ENCODE measurements at regions not wholly inside any gene's neighbourhood (a gene's known extent, or its start where the extent isn't known, plus 50 kb on each side); places are given as distances from the start of the nearest gene placed in this dataset.
"Not testable (repeated sequence)": the region's sequence is repeated elsewhere in the genome, so short reads cannot be mapped to it uniquely, and the experiment has no call there.

GRCh38 chr11:97015327-97015726, 625.5 kb downstream of the JRKL start:
- Mint-ChIP-seq H3K4me1 (no peaks in the 10 kb centered on the region), H3K27ac (no peak overlapping the region), H3K27me3 (no peaks in the 10 kb centered on the region), H3K4me3 (no peak overlapping the region), H3K9me3 (peaks cover 4% of the 10 kb centered on the region), H3K36me3 (ENCODE audit: low read depth) (no peaks in the 10 kb centered on the region)
- CTCF ChIA-PET = no interaction called here
- POLR2A ChIA-PET = no interaction called here
- DNase-seq = no peak

GRCh38 chr11:97019305-97019704, 629.5 kb downstream of the JRKL start:
- Mint-ChIP-seq H3K27ac (no peak overlapping the region), H3K4me3 (no peak overlapping the region), H3K9me3 (peaks cover 6% of the 10 kb centered on the region), H3K27me3 (no peaks in the 10 kb centered on the region), H3K4me1 (no peaks in the 10 kb centered on the region), H3K36me3 (ENCODE audit: low read depth) (no peaks in the 10 kb centered on the region)
- ChIA-PET CTCF (no interaction called here), POLR2A (no interaction called here)
- no peak for DNase-seq

GRCh38 chr11:97019754-97020153, 629.9 kb downstream of the JRKL start:
- Mint-ChIP-seq H3K27ac (no peak overlapping the region), H3K4me1 (no peaks in the 10 kb centered on the region), H3K4me3 (no peak overlapping the region), H3K27me3 (no peaks in the 10 kb centered on the region), H3K36me3 (ENCODE audit: low read depth) (no peaks in the 10 kb centered on the region), H3K9me3 (peaks cover 6% of the 10 kb centered on the region)
- CTCF ChIA-PET = no interaction called here
- DNase-seq = no peak
- POLR2A ChIA-PET = no interaction called here

- DNase-seq = no peak
- no peaks in the 10 kb centered on the region for H3K27me3 Mint-ChIP-seq
- no peak overlapping the region for H3K4me3 Mint-ChIP-seq
- H3K4me1 Mint-ChIP-seq = no peaks in the 10 kb centered on the region
- H3K9me3 Mint-ChIP-seq = peaks cover 6% of the 10 kb centered on the region
- ChIA-PET CTCF (no interaction called here), POLR2A (no interaction called here)
- H3K27ac Mint-ChIP-seq = no peak overlapping the region
- no peaks in the 10 kb centered on the region for H3K36me3 Mint-ChIP-seq (ENCODE audit: low read depth)
Observed at GRCh38 chr11:97022955-97023354, 633.1 kb downstream of the JRKL start.

- ChIA-PET CTCF (no interaction called here), POLR2A (no interaction called here)
- Mint-ChIP-seq H3K36me3 (ENCODE audit: low read depth) (no peaks in the 10 kb centered on the region), H3K4me3 (no peak overlapping the region), H3K27me3 (no peaks in the 10 kb centered on the region), H3K9me3 (no peaks in the 10 kb centered on the region), H3K27ac (no peak overlapping the region), H3K4me1 (no peaks in the 10 kb centered on the region)
- DNase-seq = no peak
Observed at GRCh38 chr11:97028836-97029406, 639.1 kb downstream of the JRKL start.

- Mint-ChIP-seq H3K4me3 (no peak overlapping the region), H3K27me3 (no peaks in the 10 kb centered on the region), H3K4me1 (no peaks in the 10 kb centered on the region), H3K27ac (no peak overlapping the region), H3K9me3 (no peaks in the 10 kb centered on the region), H3K36me3 (ENCODE audit: low read depth) (no peaks in the 10 kb centered on the region)
- ChIA-PET CTCF (no interaction called here), POLR2A (no interaction called here)
- DNase-seq = no peak
Observed at GRCh38 chr11:97033178-97033577, 643.4 kb downstream of the JRKL start.

GRCh38 chr11:97048481-97048880, 658.7 kb downstream of the JRKL start:
- no peaks in the 10 kb centered on the region for H3K36me3 Mint-ChIP-seq (ENCODE audit: low read depth)
- no peak overlapping the region for H3K4me3 Mint-ChIP-seq
- DNase-seq = no peak
- no peak overlapping the region for H3K27ac Mint-ChIP-seq
- H3K27me3 Mint-ChIP-seq = no peaks in the 10 kb centered on the region
- no peaks in the 10 kb centered on the region for H3K4me1 Mint-ChIP-seq
- ChIA-PET CTCF (no interaction called here), POLR2A (no interaction called here)
- H3K9me3 Mint-ChIP-seq = peaks cover 2% of the 10 kb centered on the region

GRCh38 chr11:97060184-97060583, 670.4 kb downstream of the JRKL start:
- no peak overlapping the region for H3K27ac Mint-ChIP-seq
- no peaks in the 10 kb centered on the region for H3K36me3 Mint-ChIP-seq (ENCODE audit: low read depth)
- H3K9me3 Mint-ChIP-seq = peaks cover 19% of the 10 kb centered on the region
- DNase-seq = no peak
- no peak overlapping the region for H3K4me3 Mint-ChIP-seq
- no peaks in the 10 kb centered on the region for H3K4me1 Mint-ChIP-seq
- ChIA-PET POLR2A (no interaction called here), CTCF (no interaction called here)
- H3K27me3 Mint-ChIP-seq = no peaks in the 10 kb centered on the region

GRCh38 chr11:97069160-97069559, 679.3 kb downstream of the JRKL start:
- Mint-ChIP-seq H3K27me3 (no peaks in the 10 kb centered on the region), H3K4me1 (no peaks in the 10 kb centered on the region), H3K36me3 (ENCODE audit: low read depth) (no peaks in the 10 kb centered on the region), H3K4me3 (no peak overlapping the region), H3K9me3 (peaks cover 26% of the 10 kb centered on the region), H3K27ac (no peak overlapping the region)
- CTCF ChIA-PET = no interaction called here
- no peak for DNase-seq
- POLR2A ChIA-PET = no interaction called here

GRCh38 chr11:97072420-97072819, 682.6 kb downstream of the JRKL start:
- Mint-ChIP-seq H3K36me3 (ENCODE audit: low read depth) (no peaks in the 10 kb centered on the region), H3K4me1 (no peaks in the 10 kb centered on the region), H3K27me3 (no peaks in the 10 kb centered on the region), H3K9me3 (peaks cover 29% of the 10 kb centered on the region), H3K4me3 (no peak overlapping the region), H3K27ac (no peak overlapping the region)
- no peak for DNase-seq
- ChIA-PET POLR2A (no interaction called here), CTCF (no interaction called here)

- DNase-seq; POLR2A ChIA-PET; CTCF ChIA-PET; H3K4me3 Mint-ChIP-seq; H3K4me1 Mint-ChIP-seq; H3K27me3 Mint-ChIP-seq; H3K27ac Mint-ChIP-seq; H3K36me3 Mint-ChIP-seq (ENCODE audit: low read depth): not testable (repeated sequence)
- peaks cover 33% of the 10 kb centered on the region for H3K9me3 Mint-ChIP-seq
Observed at GRCh38 chr11:97076666-97077065, 686.9 kb downstream of the JRKL start.

- no peak overlapping the region for H3K27ac Mint-ChIP-seq
- no peaks in the 10 kb centered on the region for H3K36me3 Mint-ChIP-seq (ENCODE audit: low read depth)
Observed at GRCh38 chr11:97078443-97078842, 688.6 kb downstream of the JRKL start.

GRCh38 chr11:97079244-97079643, 689.4 kb downstream of the JRKL start:
- no peaks in the 10 kb centered on the region for H3K4me1 Mint-ChIP-seq
- POLR2A ChIA-PET = no interaction called here
- CTCF ChIA-PET = no interaction called here

More at GRCh38 chr11:97078443-97078842, 688.6 kb downstream of the JRKL start:
- DNase-seq = no peak
- Mint-ChIP-seq H3K27me3 (no peaks in the 10 kb centered on the region), H3K4me1 (no peaks in the 10 kb centered on the region), H3K4me3 (no peak overlapping the region), H3K9me3 (peaks cover 20% of the 10 kb centered on the region)
- ChIA-PET POLR2A (no interaction called here), CTCF (no interaction called here)

GRCh38 chr11:97087419-97087818, 697.6 kb downstream of the JRKL start:
- no peaks in the 10 kb centered on the region for H3K27me3 Mint-ChIP-seq
- POLR2A ChIA-PET = no interaction called here
- no peak for DNase-seq
- no peaks in the 10 kb centered on the region for H3K4me1 Mint-ChIP-seq
- H3K9me3 Mint-ChIP-seq = no peaks in the 10 kb centered on the region
- no peak overlapping the region for H3K27ac Mint-ChIP-seq
- no peaks in the 10 kb centered on the region for H3K36me3 Mint-ChIP-seq (ENCODE audit: low read depth)
- CTCF ChIA-PET = no interaction called here
- no peak overlapping the region for H3K4me3 Mint-ChIP-seq

More at GRCh38 chr11:97079244-97079643, 689.4 kb downstream of the JRKL start:
- no peak for DNase-seq
- Mint-ChIP-seq H3K4me3 (no peak overlapping the region), H3K9me3 (peaks cover 15% of the 10 kb centered on the region), H3K27ac (no peak overlapping the region), H3K36me3 (ENCODE audit: low read depth) (no peaks in the 10 kb centered on the region), H3K27me3 (no peaks in the 10 kb centered on the region)

GRCh38 chr11:97092823-97093222, 703.0 kb downstream of the JRKL start:
- H3K36me3 Mint-ChIP-seq (ENCODE audit: low read depth) = no peaks in the 10 kb centered on the region
- H3K4me1 Mint-ChIP-seq = no peaks in the 10 kb centered on the region

More at GRCh38 chr11:97092823-97093222, 703.0 kb downstream of the JRKL start:
- H3K4me3 Mint-ChIP-seq = no peak overlapping the region
- no peak overlapping the region for H3K27ac Mint-ChIP-seq
- peaks cover 2% of the 10 kb centered on the region for H3K9me3 Mint-ChIP-seq
- H3K27me3 Mint-ChIP-seq = no peaks in the 10 kb centered on the region
- POLR2A ChIA-PET = no interaction called here
- no peak for DNase-seq
- CTCF ChIA-PET = no interaction called here

Data from activated CD4-positive, alpha-beta memory T cell treated with anti-CD3 and anti-CD28 coated beads, Interleukin-2, amount 10 ng/mL, durations not matched to agents 7 days and 5 days (primary cell).